ENCODE measurements at regions not wholly inside any gene's neighbourhood (a gene's known extent, or its start where the extent isn't known, plus 50 kb on each side); places are given as distances from the start of the nearest gene placed in this dataset.

GRCh38 chr9:38322937-38323336 is 69.6 kb upstream of the ALDH1B1 start:
- no peaks in the 10 kb centered on the region for H3K9me3 Mint-ChIP-seq
- H3K36me3 Mint-ChIP-seq: no peaks in the 10 kb centered on the region
- H3K27me3 Mint-ChIP-seq: peaks cover 5% of the 10 kb centered on the region
- no peak overlapping the region for H3K27ac Mint-ChIP-seq
- no peak overlapping the region for H3K4me3 Mint-ChIP-seq
- DNase-seq (ENCODE audit: extremely low spot score, unreplicated experiment): no peak
- no peak for TF ChIP-seq CTCF (conservative IDR thresholded peaks at IDR 0.05)
- H3K4me1 Mint-ChIP-seq (ENCODE audit: unreplicated experiment): peaks cover 15% of the 10 kb centered on the region

GRCh38 chr9:38319496-38320173 is 72.9 kb upstream of the ALDH1B1 start:
- H3K9me3 Mint-ChIP-seq: no peaks in the 10 kb centered on the region
- peaks cover 20% of the 10 kb centered on the region for H3K4me1 Mint-ChIP-seq (ENCODE audit: unreplicated experiment)
- no peaks in the 10 kb centered on the region for H3K36me3 Mint-ChIP-seq
- H3K4me3 Mint-ChIP-seq: peak overlapping the region; percentile 30
- H3K27ac Mint-ChIP-seq: no peak overlapping the region
- no peak for DNase-seq (ENCODE audit: extremely low spot score, unreplicated experiment)
- no peak for TF ChIP-seq CTCF (conservative IDR thresholded peaks at IDR 0.05)
- peaks cover 11% of the 10 kb centered on the region for H3K27me3 Mint-ChIP-seq

GRCh38 chr9:38318759-38319495 is 73.6 kb upstream of the ALDH1B1 start:
- no peaks in the 10 kb centered on the region for H3K36me3 Mint-ChIP-seq

GRCh38 chr9:38316166-38316780 is 76.2 kb upstream of the ALDH1B1 start:
- no peaks in the 10 kb centered on the region for H3K9me3 Mint-ChIP-seq
- no peak for TF ChIP-seq CTCF (conservative IDR thresholded peaks at IDR 0.05)
- H3K36me3 Mint-ChIP-seq: no peaks in the 10 kb centered on the region
- DNase-seq (ENCODE audit: extremely low spot score, unreplicated experiment): no peak
- H3K4me3 Mint-ChIP-seq: no peak overlapping the region
- peaks cover 13% of the 10 kb centered on the region for H3K27me3 Mint-ChIP-seq
- peak overlapping the region; percentile 36 for H3K27ac Mint-ChIP-seq
- peaks cover 20% of the 10 kb centered on the region for H3K4me1 Mint-ChIP-seq (ENCODE audit: unreplicated experiment)

More at GRCh38 chr9:38318759-38319495, 73.6 kb upstream of the ALDH1B1 start:
- no peak overlapping the region for H3K4me3 Mint-ChIP-seq
- no peak for DNase-seq (ENCODE audit: extremely low spot score, unreplicated experiment)
- no peak for TF ChIP-seq CTCF (conservative IDR thresholded peaks at IDR 0.05)
- peaks cover 20% of the 10 kb centered on the region for H3K4me1 Mint-ChIP-seq (ENCODE audit: unreplicated experiment)
- peak overlapping the region; percentile 41 for H3K27ac Mint-ChIP-seq
- H3K27me3 Mint-ChIP-seq: peaks cover 11% of the 10 kb centered on the region
- no peaks in the 10 kb centered on the region for H3K9me3 Mint-ChIP-seq

GRCh38 chr9:38315085-38315595 is 77.4 kb upstream of the ALDH1B1 start:
- H3K4me3 Mint-ChIP-seq: no peak overlapping the region
- no peaks in the 10 kb centered on the region for H3K36me3 Mint-ChIP-seq
- no peak for DNase-seq (ENCODE audit: extremely low spot score, unreplicated experiment)
- no peak for TF ChIP-seq CTCF (conservative IDR thresholded peaks at IDR 0.05)
- H3K27me3 Mint-ChIP-seq: peaks cover 15% of the 10 kb centered on the region
- peaks cover 25% of the 10 kb centered on the region for H3K4me1 Mint-ChIP-seq (ENCODE audit: unreplicated experiment)
- no peaks in the 10 kb centered on the region for H3K9me3 Mint-ChIP-seq
- H3K27ac Mint-ChIP-seq: no peak overlapping the region

All from type B pancreatic cell (in vitro differentiated cells).